GM10248 (cell line): ENCODE measurements at regions not wholly inside any gene's neighbourhood (a gene's known extent, or its start where the extent isn't known, plus 50 kb on each side); places are given as distances from the start of the nearest gene placed in this dataset.

Source experiments
- CTCF ChIA-PET: fragments of 300-600 bp; sonication (Branson Sonifier 250); formaldehyde crosslinking; extraction: SDS; loops from one replicate; lab custom pipeline; 2021; ENCODE audit warnings: antibody characterized with exemption; lab: Yijun Ruan, JAX
- POLR2A ChIA-PET: fragments of 350-650 bp; sonication (Branson Sonifier 250); formaldehyde crosslinking; extraction: SDS; loops from one replicate; lab custom pipeline; 2020; ENCODE audit warnings: antibody characterized with exemption; lab: Yijun Ruan, JAX
- DNase-seq: peaks from one replicate; pipeline ENCODE4 v3.0.0; 2012; ENCODE audit errors: extremely low spot score
- TF ChIP-seq, protein P1 (sequence below): IDR thresholded peaks from 2 replicates; pipeline ENCODE4 v1.5.1; 2012; ENCODE audit warnings: mild to moderate bottlenecking, low read depth; ENCODE audit errors: extremely low read depth, missing control alignments, control extremely low read depth

DNA sequence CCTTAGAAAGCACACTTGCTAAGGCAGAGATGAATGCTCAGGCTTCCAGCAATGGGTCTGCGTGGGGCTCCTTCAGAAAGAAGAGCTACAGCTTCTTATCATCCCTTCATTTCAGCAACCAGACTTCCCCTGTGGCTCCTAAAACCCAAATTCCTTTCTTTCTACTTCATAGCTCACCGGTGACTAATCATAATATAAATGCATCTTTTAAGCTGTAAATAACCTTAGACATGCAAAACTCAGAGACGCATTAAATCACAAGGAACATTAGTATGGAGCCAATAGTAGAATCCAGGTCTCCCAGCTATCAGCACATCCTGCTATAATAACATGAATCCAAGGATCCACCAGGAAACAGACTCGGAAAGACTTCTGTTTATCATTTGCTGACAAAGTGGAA lies 375.6 kb downstream of the COG6 start:
- ChIA-PET POLR2A (no interaction called here), CTCF (interaction anchor here (0.9 to 1.0 kb wide), 2 partner anchors 89 to 651 kb away, joined by 3 read pairs; no protein-coding TSS in a partner anchor)
- TF ChIP-seq, protein P1, sequence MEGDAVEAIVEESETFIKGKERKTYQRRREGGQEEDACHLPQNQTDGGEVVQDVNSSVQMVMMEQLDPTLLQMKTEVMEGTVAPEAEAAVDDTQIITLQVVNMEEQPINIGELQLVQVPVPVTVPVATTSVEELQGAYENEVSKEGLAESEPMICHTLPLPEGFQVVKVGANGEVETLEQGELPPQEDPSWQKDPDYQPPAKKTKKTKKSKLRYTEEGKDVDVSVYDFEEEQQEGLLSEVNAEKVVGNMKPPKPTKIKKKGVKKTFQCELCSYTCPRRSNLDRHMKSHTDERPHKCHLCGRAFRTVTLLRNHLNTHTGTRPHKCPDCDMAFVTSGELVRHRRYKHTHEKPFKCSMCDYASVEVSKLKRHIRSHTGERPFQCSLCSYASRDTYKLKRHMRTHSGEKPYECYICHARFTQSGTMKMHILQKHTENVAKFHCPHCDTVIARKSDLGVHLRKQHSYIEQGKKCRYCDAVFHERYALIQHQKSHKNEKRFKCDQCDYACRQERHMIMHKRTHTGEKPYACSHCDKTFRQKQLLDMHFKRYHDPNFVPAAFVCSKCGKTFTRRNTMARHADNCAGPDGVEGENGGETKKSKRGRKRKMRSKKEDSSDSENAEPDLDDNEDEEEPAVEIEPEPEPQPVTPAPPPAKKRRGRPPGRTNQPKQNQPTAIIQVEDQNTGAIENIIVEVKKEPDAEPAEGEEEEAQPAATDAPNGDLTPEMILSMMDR = no peak
- DNase-seq = no peak

DNA sequence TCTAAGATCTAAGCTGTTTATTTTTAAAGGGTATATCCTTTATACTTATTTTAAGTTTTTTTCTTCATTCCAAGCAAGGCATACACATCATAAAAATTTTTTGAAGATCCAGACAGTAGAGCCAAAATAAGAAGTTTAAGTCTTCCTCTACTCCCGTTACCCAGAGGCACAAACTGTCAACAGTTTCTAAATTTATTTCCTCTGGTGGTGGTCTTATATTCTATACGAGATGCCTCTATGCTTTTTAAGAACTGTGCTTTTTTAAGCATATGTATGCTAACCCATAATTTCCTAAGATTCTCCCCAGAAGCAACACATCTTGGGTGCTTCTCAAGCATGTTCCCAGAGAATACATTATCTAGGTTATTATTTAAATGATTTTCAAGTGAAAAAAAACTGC lies 383.6 kb downstream of the COG6 start:
- POLR2A ChIA-PET = no interaction called here
- CTCF ChIA-PET = no interaction called here
- no peak for DNase-seq
- TF ChIP-seq, protein P1 = no peak

DNA sequence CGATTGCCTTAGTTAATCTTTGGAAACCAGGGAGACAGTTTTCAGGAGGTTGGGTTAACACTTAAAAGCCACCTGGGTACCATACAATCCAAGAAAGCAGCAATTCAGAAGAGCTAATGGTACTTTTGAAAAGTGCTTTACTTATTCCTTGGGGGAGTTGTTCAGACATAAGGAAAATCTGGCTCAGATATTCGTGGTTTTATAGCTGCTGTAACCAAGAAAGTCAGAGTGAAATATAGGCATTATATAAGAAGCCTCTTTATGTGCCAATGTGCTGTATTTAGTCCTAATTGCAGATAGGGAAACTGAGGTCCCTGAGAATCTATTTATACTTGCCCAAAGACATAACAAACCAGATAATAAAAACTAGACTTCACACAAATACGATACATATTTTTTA lies 387.5 kb downstream of the COG6 start:
- TF ChIP-seq, protein P1 = no peak
- POLR2A ChIA-PET = no interaction called here
- DNase-seq = no peak
- CTCF ChIA-PET = interaction anchor here (1.3 to 1.5 kb wide), 2 partner anchors 83 to 640 kb away, joined by 3 to 4 read pairs; no protein-coding TSS in a partner anchor

DNA sequence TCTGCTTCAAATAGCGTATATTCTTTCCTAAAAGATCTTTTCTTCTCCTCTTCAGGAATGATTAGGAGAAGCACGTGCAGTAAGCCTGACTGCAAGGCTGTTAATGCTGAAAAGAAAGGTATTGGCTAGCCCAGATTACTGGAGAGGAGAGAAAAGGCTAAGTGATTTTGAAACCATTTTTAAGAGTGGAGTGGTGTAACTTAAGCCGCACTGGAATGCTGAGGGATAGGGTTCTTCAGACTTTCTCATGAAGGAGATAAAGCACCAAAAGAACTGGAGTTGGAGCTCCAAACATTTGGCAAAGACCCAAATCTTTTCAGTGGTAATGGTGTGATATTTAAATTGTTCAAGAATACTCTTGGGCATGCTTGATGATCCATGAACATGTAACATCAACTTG lies 388.3 kb downstream of the COG6 start:
- no peak for DNase-seq
- ChIA-PET POLR2A (no interaction called here), CTCF (interaction anchor here (1.3 to 1.5 kb wide), 3 partner anchors 84 to 639 kb away, joined by 3 to 4 read pairs (median 3); no protein-coding TSS in a partner anchor)
- TF ChIP-seq, protein P1 = no peak

DNA sequence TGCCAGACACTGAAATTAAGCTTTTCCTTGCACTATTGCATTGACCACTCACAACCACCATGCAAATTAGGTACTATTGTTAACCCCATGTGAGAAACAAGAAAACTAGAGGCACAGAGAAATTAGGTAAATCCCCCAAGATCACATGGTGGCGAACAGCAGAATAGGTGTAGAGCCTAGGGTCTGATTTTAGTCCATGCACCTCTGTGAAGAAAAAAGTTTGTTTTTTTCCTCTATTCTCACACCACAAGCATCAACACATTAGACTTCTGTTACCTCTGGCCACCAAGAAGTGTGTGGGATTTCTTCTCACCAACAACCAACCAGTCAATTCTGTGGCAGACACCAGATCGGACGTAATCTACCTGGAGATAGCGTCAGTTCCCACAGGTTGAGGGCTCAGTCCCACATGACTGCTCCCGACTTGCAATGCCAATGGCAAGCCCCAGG lies 391.9 kb downstream of the COG6 start:
- CTCF ChIA-PET = no interaction called here
- TF ChIP-seq, protein P1 = no peak

DNA sequence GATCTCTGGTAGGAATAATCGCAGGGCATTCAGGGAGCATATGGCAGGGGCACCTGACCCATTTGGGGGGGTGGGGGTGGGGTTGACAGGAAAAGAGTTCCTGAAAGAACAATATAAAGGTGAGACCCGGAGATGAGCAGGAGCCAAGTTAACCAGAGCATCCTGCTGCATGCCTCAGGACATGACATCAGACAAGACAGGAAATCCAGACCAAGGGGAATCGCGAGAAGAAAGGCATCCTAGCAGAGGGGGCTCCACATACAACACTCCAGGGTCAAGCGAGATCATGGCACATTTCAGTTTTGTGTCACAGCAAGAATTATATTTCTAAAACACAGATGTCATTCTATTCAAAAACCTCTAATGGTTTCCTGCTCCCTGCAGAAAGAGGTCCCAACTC lies 393.1 kb downstream of the COG6 start:
- TF ChIP-seq, protein P1 = no peak
- DNase-seq = no peak
- ChIA-PET POLR2A (no interaction called here), CTCF (no interaction called here)

More for the DNA sequence above, 391.9 kb downstream of the COG6 start:
- POLR2A ChIA-PET = no interaction called here
- DNase-seq = peak; percentile 22
